Transverse colon (tissue), 4 donors: ENCODE measurements at regions not wholly inside any gene's neighbourhood (a gene's known extent, or its start where the extent isn't known, plus 50 kb on each side); places are given as distances from the start of the nearest gene placed in this dataset.

Experiments
- DNase-seq: peaks from one replicate; pipeline ENCODE4 v3.0.0-alpha.2; 2019
- H3K27ac ChIP-seq, 4 donors: fragments of 200-600 bp; sonication (generic); 2 replicates each; pipeline ENCODE4 v1.5.1; 2016 to 2018; ENCODE audit warnings: inconsistent platforms in 4 of 4
- H3K27me3 ChIP-seq: fragments of 200-600 bp; sonication (generic); 2 replicates; pipeline ENCODE4 v1.5.1; 2017; ENCODE audit warnings: inconsistent platforms
- H3K36me3 ChIP-seq, 4 donors: fragments of 200-600 bp; sonication (generic); 2 replicates each; pipeline ENCODE4 v1.5.1; 2017 to 2019; ENCODE audit warnings: inconsistent platforms in 4 of 4
- H3K4me1 ChIP-seq, 4 donors: fragments of 200-600 bp; sonication (generic); 2 replicates each; pipeline ENCODE4 v1.5.1; 2017 to 2020; ENCODE audit warnings: inconsistent platforms in 4 of 4
- H3K4me3 ChIP-seq, 4 donors: fragments of 200-600 bp; sonication (generic); 1 replicate in 1 of 4; 2 replicates in 3 of 4; pipeline versions ENCODE4 v1.5.1 to v1.6.1; 2017 to 2019; ENCODE audit warnings: inconsistent platforms in 4 of 4
- H3K9me3 ChIP-seq, 2 donors: fragments of 200-600 bp; sonication (generic); 2 replicates each; pipeline ENCODE4 v1.5.1; 2017 to 2019; ENCODE audit warnings: inconsistent platforms in 2 of 2
- CTCF ChIP-seq, 5 experiments: fragments of 200-600 bp in 3 of 5; fragments of 450-650 bp in 2 of 5; sonication (generic) in 3 of 5; IDR thresholded peaks; 1 replicate in 2 of 5; 2 replicates in 3 of 5; pipeline ENCODE4 v1.5.1; 2016 to 2017; ENCODE audit warnings: antibody characterized with exemption in 5 of 5, inconsistent platforms in 3 of 5, mild to moderate bottlenecking in 2 of 5, moderate library complexity in 1 of 5
- EP300 ChIP-seq: sonication (generic); formaldehyde crosslinking; IDR thresholded peaks from one replicate; pipeline ENCODE4 v1.6.1; 2017; ENCODE audit warnings: antibody characterized with exemption, low read depth
- POLR2A ChIP-seq: fragments of 450-650 bp; IDR thresholded peaks from one replicate; pipeline ENCODE4 v1.6.1; 2016; ENCODE audit warnings: antibody characterized with exemption, mild to moderate bottlenecking, moderate library complexity
- POLR2AphosphoS5 ChIP-seq, 3 donors: sonication (generic); formaldehyde crosslinking; IDR thresholded peaks; one replicate each; pipeline ENCODE4 v1.6.1; 2016; ENCODE audit warnings: antibody characterized with exemption in 3 of 3
- WGBS, 2 donors: methylation state at CpG; one replicate each; pipeline ENCODE4 v1.1.5; 2018; ENCODE audit warnings: low coverage in 1 of 2; 5-methylcytosine and 5-hydroxymethylcytosine counted together
- in situ Hi-C, 4 donors: fragments of 200-750 bp; cut with MboI; loops; one replicate each; pipeline versions ENCODE4 v1.15.0 to v1.15.1; 2017; ENCODE audit warnings: low sequenced_read_pairs in 3 of 4, low pct_ligation_motif_present in 1 of 4, low pct_unique_long_range_greater_than_20kb in 1 of 4
- intact Hi-C: fragments of 100-400 bp; cut with DNase I; formaldehyde crosslinking; loops from one replicate; pipeline ENCODE4 v1.15.1; 2023; ENCODE audit warnings: low total_unique reads

- WGBS, 2 donors = 79 to 80% methylated on average over 1 of the region's 1 CpG
- no peaks in the 10 kb centered on the region for H3K36me3 ChIP-seq
- in situ Hi-C loops = no loop called here
- intact Hi-C loops = no loop called here
- no peak for DNase-seq
- H3K9me3 ChIP-seq = no peaks in the 10 kb centered on the region
- TF ChIP-seq CTCF (IDR thresholded peaks at IDR 0.05) (no peak), EP300 (no peak), POLR2AphosphoS5 (IDR thresholded peaks at IDR 0.05) (no peak), POLR2A (no peak)
- H3K27ac ChIP-seq = no peak overlapping the region
- no peak overlapping the region for H3K4me3 ChIP-seq
- no peaks in the 10 kb centered on the region for H3K4me1 ChIP-seq
- H3K27me3 ChIP-seq = no peaks in the 10 kb centered on the region
Measured at GRCh38 chr21:15558884-15559283, 170.9 kb upstream of the USP25 start.

- no peak for DNase-seq
- no peaks in the 10 kb centered on the region for H3K4me1 ChIP-seq
- TF ChIP-seq POLR2A (no peak), EP300 (no peak), CTCF (IDR thresholded peaks at IDR 0.05) (no peak), POLR2AphosphoS5 (IDR thresholded peaks at IDR 0.05) (no peak)
- no peaks in the 10 kb centered on the region for H3K27me3 ChIP-seq
- no peak overlapping the region for H3K27ac ChIP-seq
- in situ Hi-C loops = no loop called here
- no peak overlapping the region for H3K4me3 ChIP-seq
- intact Hi-C loops = no loop called here
- WGBS, 2 donors = 82 to 100% methylated on average over 2 of the region's 2 CpGs
- H3K36me3 ChIP-seq = no peaks in the 10 kb centered on the region
- no peaks in the 10 kb centered on the region for H3K9me3 ChIP-seq
Measured at GRCh38 chr21:15559660-15560059, 170.1 kb upstream of the USP25 start.

DNA sequence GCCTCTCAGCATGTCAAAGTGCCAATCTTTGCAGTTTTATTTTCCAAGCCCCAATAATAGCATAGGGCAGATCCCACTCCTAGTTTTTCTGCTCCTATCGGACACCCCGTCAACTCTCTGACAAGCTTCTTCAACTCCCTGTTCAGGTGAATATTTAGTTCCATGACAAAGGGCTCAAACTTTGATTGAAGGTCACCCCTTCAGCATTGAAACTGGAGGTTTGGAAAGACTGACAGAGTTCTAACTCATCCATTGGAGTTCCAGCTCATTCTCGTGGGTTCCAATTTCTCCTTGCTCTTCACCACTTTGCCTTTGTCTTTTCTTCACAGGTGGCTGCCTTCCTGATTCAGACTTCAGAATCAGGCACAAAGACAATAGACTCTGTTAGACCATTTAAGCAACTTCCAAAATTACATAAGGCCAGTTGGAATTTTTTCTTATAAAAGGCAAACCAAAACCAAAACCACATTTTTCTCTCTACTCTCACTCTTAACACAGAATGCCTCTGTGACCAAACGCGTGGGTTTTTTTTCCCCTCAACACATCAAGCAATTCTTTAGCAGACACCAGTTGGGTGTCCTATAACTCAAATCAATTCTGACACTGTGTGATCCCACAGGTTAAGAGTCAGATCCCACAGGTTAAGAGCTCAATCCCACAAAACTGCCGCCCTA lies 169.3 kb upstream of the USP25 start:
- intact Hi-C loops = no loop called here
- Histone ChIP-seq H3K36me3 (no peaks in the 10 kb centered on the region), H3K4me3 (no peak overlapping the region), H3K9me3 (no peaks in the 10 kb centered on the region), H3K27me3 (no peaks in the 10 kb centered on the region), H3K27ac (no peak overlapping the region), H3K4me1 (no peaks in the 10 kb centered on the region)
- WGBS, 2 donors = 78 to 83% methylated on average over 5 to 6 of the region's 6 CpGs
- in situ Hi-C loops = no loop called here
- no peak for DNase-seq
- TF ChIP-seq POLR2AphosphoS5 (IDR thresholded peaks at IDR 0.05) = no peak
- no peak for TF ChIP-seq CTCF (IDR thresholded peaks at IDR 0.05)
- TF ChIP-seq POLR2A = no peak
- no peak for TF ChIP-seq EP300

DNA sequence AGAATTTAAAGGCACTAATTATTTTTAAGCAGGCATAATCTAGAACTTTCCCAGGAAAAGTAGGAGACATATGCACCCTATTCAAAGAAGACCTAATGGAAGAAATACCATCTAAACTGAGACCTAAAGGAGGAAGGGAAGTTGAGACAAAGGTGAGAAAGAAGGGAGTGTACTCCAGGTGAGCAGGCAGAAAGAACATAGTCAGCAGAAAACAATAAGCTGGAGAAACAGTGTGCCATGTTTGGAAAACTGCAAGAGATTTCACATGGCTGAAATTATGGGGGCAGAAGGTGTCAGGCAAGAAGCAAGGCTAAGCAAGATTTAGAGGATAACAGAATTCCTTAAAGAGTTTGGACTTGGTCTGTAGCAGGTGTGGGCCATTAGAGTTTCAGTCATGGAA lies 167.0 kb upstream of the USP25 start:
- no peaks in the 10 kb centered on the region for H3K9me3 ChIP-seq
- H3K36me3 ChIP-seq = no peaks in the 10 kb centered on the region
- no peak overlapping the region for H3K4me3 ChIP-seq
- intact Hi-C loops (no loop called here), in situ Hi-C loops (no loop called here)
- no peak for DNase-seq
- no peaks in the 10 kb centered on the region for H3K4me1 ChIP-seq
- TF ChIP-seq POLR2AphosphoS5 (IDR thresholded peaks at IDR 0.05) = no peak
- TF ChIP-seq POLR2A = no peak
- no peak for TF ChIP-seq CTCF (IDR thresholded peaks at IDR 0.05)
- TF ChIP-seq EP300 = no peak
- H3K27ac ChIP-seq = no peak overlapping the region
- no peaks in the 10 kb centered on the region for H3K27me3 ChIP-seq
